GM13976 (cell line): ENCODE measurements at regions not wholly inside any gene's neighbourhood (a gene's known extent, or its start where the extent isn't known, plus 50 kb on each side); places are given as distances from the start of the nearest gene placed in this dataset.

Experiments
- DNase-seq: peaks from one replicate; pipeline ENCODE4 v3.0.0; 2012; ENCODE audit warnings: low spot score
- in situ Hi-C: fragments of 300-500 bp; cut with MboI; formaldehyde crosslinking; loops from one replicate; pipeline ENCODE4 v1.12.0; 2022; ENCODE audit warnings: low sequenced_read_pairs, mixed read lengths, inconsistent platforms; ENCODE audit not compliant: unreplicated experiment
- TF ChIP-seq, protein P1 (sequence below): IDR thresholded peaks from 2 replicates; pipeline ENCODE4 v1.5.1; 2012; ENCODE audit warnings: borderline replicate concordance, mild to moderate bottlenecking; ENCODE audit not compliant: insufficient read depth; ENCODE audit errors: extremely low read depth, missing control alignments, control extremely low read depth

DNA sequence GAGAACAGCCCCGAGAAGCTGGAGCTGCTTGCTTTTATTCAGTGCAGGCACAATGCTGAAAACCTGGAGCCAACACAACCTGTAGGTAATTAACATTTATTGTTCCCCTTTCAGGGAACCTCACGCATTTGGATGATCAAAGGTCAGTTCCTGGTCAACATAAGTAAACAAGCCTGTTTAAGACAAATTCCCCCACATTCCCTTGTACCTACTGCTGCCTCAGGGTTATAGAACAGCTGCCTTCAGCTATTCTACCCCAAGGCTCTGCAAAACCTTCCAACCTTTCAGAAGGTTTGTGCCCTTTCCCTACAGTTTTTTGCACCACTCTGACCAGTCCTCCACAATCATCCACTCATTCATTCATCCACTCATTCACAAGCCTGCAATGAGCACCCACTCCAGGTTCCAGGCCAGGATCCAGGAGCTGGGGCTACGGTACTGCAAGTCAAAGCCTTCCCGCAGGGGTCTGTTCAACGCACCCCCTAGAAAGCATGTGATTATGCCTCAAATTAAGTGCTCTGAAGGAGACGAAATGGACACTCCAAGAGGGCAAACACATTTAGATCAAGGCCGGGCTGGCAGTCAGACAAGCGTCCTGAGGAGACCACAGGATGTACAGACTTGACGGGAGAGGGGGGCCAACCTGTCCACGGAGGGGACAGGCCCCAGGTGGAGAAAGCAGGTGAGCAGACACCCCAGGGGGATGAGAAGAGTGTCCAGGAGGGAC lies 683.9 kb downstream of the MATN1 start:
- in situ Hi-C loops, result no loop called here
- TF ChIP-seq, protein P1, sequence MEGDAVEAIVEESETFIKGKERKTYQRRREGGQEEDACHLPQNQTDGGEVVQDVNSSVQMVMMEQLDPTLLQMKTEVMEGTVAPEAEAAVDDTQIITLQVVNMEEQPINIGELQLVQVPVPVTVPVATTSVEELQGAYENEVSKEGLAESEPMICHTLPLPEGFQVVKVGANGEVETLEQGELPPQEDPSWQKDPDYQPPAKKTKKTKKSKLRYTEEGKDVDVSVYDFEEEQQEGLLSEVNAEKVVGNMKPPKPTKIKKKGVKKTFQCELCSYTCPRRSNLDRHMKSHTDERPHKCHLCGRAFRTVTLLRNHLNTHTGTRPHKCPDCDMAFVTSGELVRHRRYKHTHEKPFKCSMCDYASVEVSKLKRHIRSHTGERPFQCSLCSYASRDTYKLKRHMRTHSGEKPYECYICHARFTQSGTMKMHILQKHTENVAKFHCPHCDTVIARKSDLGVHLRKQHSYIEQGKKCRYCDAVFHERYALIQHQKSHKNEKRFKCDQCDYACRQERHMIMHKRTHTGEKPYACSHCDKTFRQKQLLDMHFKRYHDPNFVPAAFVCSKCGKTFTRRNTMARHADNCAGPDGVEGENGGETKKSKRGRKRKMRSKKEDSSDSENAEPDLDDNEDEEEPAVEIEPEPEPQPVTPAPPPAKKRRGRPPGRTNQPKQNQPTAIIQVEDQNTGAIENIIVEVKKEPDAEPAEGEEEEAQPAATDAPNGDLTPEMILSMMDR, result no peak
- no peak for DNase-seq

DNA sequence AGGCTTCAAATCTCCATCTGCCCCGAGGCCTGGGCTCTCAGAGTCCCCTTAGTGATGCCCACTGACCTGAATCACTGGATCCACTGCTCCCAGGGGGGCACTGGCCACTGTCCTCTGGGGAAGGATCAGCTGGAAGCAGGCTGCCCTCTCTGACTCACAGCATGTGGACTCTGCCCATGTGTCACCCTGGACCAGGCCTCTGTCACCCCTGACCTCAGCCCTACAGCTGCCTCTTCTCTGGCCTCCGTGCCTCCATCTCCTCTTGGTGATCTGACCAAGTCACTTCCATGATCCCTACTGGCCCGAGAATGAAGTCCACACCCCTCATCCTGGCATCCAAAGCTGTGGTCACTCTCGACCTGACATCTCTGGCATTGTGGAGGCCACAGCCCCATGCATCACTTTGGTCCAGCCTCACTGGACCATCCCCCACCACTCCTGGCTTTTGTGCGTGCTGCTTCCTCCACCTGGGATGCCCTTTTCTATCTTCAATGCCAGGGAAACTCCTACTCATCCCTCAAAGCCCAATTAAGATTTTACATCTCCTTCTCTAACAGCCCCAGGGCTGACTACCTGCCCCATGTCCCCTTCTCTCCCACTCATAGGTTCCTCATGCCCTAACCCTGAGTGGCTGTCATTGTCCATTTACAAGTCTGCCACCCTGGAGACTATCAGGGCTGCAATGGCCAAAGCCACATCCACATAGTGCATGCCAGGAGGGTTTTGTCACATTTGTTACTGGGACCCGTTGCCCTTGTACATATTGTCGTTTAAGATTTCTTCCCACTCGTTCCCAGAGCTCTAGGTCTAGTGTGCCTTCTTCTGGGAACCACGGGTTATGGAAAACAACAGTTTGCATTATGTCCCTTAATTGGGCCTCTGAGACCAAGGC lies 685.0 kb downstream of the MATN1 start:
- DNase-seq, result no peak
- in situ Hi-C loops, result no loop called here
- TF ChIP-seq, protein P1, result no peak

DNA sequence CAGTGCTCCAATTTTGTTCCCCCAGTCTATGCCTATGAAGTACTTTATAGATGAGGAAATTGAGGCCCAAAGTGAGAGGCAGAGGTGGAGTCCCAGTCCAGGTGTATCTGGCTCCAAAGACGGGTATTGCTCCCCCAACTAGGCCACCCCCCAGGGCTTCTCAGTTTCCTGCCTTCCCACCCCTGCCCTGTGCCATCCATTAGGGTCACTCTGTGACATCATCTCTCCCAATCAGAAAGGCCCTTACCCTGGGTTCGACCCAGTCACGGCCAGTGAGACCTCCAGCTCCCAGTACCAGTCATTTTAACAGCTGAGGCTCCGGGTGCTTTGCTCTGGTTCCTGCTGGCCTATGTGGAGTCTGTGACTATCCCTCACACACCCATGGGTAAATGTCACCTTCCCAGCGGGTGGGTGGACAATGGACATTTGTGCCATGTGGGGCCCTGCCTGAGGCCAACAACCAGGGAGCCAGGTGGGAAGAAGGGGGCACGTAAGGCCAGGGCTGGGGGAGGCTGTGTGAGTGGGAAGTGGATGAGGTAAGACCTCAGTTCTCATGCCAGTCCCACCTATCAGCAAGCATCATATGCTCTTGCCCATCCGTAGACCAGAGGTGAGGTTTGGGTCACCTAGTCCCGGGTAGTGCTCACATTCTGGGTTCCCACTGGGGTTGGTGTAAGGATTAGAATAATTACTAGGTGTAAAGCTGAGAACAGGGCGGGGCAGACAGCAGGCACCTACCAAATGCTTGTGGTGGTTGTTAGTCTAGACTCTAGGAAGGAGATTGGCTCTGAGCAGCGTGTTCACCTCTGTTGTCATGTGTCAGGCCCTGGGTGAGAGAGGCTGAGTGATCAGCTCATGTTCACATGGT lies 685.9 kb downstream of the MATN1 start:
- in situ Hi-C loops, result no loop called here
- no peak for DNase-seq
- TF ChIP-seq, protein P1, result no peak

DNA sequence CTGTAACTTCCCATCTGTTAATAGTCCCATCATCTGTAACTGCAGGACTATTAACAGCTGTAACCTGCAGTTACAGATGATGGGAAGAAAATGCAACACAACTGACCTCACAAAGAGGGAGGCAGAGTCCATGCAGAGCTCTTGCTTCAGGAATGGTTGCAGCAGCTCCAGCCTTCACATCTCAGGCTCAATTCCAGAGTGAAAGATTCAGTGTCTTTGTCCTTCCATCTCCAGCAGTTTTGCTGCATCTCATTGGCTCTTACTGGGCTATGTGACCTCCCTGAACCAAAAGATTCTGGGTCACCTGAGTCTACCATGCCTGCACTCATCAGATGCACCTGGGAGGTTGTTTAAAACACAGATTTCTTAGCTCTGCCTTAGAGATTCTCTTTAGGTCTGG lies 686.7 kb downstream of the MATN1 start:
- in situ Hi-C loops, result no loop called here
- TF ChIP-seq, protein P1, result no peak
- no peak for DNase-seq

DNA sequence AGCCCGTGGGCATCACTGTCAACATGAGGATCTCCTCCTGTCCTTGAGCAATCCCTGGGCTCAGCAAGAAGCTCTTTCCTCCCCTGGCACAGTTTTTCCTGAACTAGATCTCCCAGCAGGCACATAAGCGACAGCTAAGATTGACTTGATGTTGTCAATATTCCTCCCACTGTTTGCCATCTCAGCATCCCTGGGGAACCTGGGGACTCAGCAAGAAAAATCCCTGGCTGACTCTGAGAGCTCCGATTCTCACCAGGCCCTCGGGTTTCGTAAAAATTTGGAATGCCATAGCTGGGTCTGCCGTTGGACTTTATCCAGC lies 687.2 kb downstream of the MATN1 start:
- in situ Hi-C loops, result no loop called here
- DNase-seq, result no peak
- TF ChIP-seq, protein P1, result no peak

DNA sequence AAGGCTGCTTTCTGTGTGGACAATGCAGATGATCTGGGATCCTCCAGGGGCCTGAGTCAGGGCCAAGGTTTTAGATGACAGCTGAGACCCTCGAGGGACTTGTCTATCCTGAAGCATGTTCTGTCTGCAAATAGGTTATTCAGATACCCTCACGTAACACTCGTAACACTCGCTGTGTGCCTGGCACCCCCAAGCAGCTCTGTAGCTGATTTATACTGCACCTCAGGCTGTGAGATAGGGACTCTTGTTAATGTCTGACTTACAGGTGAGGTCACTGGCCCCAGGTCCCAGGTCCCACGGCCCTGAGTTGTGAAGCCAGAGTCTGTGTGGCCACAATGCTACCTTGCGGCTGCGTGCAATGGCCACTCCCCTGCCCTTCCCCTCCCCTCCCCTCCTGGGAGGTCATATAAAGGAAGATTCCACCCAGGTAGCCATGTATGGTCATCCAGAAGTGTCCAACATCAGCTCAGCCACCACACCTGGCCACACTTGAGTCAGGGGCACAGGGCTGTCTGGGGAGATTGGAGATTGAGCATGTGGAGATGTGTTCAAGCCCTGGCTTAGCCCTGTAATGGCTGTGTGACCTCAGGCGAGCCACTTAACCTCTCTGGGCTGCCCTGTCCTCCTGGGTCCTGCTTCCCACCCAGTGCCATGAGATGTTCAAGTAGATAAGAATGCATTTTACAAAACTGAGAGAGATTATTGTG lies 687.7 kb downstream of the MATN1 start:
- in situ Hi-C loops, result no loop called here
- no peak for DNase-seq
- TF ChIP-seq, protein P1, result no peak
